ENCODE measurements at regions not wholly inside any gene's neighbourhood (a gene's known extent, or its start where the extent isn't known, plus 50 kb on each side); places are given as distances from the start of the nearest gene placed in this dataset.
"Not testable (repeated sequence)": the region's sequence is repeated elsewhere in the genome, so short reads cannot be mapped to it uniquely, and the experiment has no call there.

DNA sequence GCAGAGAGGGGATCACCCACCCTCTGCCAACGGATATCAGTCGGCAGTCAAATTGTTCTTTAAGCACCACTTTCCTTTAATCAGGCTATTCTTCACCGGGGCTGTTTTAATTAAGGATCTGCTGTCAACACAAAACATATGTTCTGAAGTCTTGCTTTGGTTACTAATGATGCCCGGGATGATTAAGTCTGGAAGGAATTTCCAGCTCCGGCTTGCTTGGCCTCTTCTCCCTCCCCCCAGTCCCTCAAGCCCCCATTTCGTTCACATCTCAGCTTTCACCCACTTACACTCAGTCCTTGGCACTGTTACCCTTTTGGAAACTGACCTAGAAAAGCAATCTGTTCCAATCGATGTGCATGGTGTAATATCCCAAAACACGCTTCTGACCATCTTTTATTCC lies 74.7 kb downstream of the MSX2 start:
- no peak for FAIRE-seq
- TF ChIP-seq, protein P1, sequence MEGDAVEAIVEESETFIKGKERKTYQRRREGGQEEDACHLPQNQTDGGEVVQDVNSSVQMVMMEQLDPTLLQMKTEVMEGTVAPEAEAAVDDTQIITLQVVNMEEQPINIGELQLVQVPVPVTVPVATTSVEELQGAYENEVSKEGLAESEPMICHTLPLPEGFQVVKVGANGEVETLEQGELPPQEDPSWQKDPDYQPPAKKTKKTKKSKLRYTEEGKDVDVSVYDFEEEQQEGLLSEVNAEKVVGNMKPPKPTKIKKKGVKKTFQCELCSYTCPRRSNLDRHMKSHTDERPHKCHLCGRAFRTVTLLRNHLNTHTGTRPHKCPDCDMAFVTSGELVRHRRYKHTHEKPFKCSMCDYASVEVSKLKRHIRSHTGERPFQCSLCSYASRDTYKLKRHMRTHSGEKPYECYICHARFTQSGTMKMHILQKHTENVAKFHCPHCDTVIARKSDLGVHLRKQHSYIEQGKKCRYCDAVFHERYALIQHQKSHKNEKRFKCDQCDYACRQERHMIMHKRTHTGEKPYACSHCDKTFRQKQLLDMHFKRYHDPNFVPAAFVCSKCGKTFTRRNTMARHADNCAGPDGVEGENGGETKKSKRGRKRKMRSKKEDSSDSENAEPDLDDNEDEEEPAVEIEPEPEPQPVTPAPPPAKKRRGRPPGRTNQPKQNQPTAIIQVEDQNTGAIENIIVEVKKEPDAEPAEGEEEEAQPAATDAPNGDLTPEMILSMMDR (IDR thresholded peaks at IDR 0.05; ENCODE audit: insufficient read depth, missing control alignments), result no peak

DNA sequence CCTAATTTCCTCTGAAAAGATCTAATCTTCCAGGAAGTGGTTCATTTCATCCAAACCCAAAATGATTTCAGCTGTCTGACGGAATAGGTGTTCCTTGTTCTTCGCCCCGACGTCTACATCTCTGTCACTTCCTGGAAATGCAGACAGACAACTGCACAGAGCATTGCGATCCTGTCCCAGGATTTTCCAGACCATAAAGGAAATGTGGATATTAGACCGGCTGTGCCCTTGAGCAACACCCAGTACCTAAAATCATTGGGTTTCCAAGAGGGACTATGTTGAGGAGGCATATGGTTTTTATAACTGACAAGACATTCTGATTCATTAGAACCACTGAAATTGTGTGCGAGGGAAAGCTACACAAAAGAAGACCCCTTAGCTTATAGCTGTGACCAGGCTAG lies 74.2 kb downstream of the MSX2 start:
- no peak for DNase-seq (ENCODE audit: insufficient read length, low spot score)
- no peak for FAIRE-seq
- TF ChIP-seq, protein P1 (IDR thresholded peaks at IDR 0.05; ENCODE audit: insufficient read depth, missing control alignments), result no peak

More for the DNA sequence above, 74.7 kb downstream of the MSX2 start:
- DNase-seq (ENCODE audit: insufficient read length, low spot score), result no peak

DNA sequence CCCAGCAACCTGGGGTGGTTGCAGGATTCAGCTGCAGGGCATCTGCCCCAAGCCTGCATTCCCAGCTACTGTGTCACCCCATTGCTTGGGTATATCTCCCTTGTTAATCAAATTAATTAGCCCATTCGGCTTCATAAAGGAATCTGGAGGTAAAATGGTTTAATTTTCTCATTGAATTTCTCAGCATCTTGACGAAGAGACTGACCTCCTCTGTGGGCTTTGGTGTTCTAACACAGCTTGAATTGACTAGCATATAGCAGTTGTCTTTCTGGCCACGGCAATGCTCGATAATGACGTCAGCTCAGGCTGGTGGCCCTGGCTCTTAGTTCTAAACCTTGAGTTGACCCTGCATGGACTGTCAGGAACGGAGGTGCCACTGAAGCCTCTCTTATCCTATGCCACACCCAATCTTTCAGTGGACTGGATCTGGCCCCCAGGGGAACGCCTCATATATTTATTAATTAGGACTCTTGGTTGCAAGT lies 72.4 kb downstream of the MSX2 start:
- TF ChIP-seq, protein P1 (IDR thresholded peaks at IDR 0.05; ENCODE audit: insufficient read depth, missing control alignments), result no peak
- no peak for DNase-seq (ENCODE audit: insufficient read length, low spot score)
- FAIRE-seq, result no peak

DNA sequence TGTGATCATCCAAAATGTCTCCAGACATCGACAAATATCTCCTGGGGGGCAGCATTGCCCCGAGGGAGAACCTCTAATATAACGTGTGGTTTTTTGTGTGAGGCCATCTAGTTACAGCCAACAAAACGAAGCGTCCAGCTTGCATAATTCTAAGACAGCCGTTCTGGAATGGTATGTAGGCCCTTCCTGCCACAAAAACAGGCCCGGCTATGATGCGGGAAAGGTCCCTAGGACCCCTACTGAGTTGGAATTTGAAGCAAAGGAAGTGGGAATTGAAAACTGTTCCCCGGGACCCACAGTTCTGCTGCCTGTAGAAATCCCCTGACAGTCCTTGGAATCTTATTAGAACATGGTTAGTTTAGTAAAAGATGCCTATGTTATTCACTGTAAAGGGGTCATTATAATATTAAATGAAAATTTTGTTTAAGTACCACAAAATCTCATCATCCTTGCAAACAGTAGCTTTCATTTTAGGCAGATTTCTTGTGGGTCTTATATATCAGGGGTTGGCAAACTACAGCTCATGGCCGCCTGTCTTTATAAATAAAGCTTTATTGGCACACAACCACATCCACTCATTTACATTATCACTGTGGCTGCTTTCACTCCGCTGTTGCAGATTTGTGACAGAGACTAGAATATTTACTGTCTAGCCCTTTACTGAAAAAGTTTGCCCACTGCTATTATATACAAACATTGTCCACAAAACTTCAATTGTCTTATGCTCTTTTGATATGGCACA lies 70.7 kb downstream of the MSX2 start:
- DNase-seq (ENCODE audit: insufficient read length, low spot score) (no peak), FAIRE-seq (no peak)
- TF ChIP-seq, protein P1 (IDR thresholded peaks at IDR 0.05; ENCODE audit: insufficient read depth, missing control alignments), result no peak

DNA sequence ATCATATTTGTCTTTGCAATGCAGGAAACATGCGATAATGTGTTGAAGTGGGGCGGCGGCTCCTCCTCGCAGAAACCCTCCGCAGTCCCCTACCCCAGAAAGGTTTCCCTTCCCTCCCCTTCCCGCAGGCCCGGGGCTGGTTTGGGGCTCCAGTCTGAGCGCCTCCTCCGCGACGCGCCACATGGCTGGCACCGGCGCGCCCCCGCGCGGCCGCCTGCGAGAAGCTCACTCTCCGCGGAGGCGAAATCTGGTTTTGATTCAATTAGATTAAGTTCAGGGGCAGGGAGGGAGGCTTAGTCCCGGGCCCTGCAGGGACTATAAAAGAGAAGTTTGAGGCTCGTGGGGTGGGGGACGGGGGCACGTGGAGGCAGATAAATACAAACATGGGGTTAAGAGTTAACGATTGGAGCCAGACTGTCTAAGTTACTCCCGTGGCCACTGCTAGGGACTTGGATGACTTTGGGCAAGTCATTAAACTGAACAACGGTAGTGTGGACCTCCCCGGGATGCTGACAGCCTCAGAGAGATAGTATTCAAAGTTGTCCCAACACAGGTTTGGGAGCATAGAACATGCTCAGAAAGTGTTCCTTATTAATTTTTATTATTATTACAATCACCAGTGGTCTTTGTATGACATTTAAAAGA lies 69.4 kb downstream of the MSX2 start:
- DNase-seq (ENCODE audit: insufficient read length, low spot score) (no peak), FAIRE-seq (no peak)
- TF ChIP-seq, protein P1 (IDR thresholded peaks at IDR 0.05; ENCODE audit: insufficient read depth, missing control alignments), result peak; percentile 85

DNA sequence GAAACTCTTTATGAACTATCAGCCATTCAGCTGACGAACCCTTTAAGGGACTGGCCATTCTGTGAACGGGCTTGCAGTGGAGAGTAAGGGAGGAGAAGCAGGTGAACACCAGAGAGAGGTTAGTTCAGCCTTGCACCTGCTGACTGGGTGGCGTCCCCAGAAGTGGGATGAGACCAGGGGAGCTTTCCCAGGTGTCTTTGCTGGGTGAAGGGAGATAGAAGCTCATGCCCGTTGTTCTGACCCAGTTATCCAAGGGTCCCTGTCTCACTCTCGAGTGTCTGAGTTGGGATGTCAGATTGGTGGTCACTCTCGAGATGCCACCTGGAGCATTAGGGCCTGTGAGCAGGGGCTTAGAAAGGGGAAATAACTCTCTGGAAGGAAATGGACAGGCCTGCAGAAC lies 68.7 kb downstream of the MSX2 start:
- DNase-seq (ENCODE audit: insufficient read length, low spot score) (no peak), FAIRE-seq (no peak)
- TF ChIP-seq, protein P1 (IDR thresholded peaks at IDR 0.05; ENCODE audit: insufficient read depth, missing control alignments), result no peak

DNA sequence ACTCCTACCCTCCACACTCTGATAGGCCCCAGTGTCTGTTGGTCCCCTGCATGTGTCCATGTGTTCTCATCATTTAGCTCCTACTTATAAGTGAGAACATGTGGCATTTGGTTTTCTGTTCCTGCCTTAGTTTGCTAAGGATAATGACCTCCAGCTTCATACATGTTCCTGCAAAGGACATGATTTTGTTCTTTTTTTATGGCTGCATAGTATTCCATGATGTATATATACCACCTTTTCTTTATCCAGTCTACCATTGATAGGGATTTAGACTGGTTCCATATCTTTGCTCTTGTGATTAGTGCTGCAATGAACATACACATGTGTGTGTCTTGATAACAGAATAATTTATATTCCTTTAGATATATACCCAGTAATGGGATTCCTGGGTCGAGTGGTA lies 67.9 kb downstream of the MSX2 start:
- not testable (repeated sequence) for DNase-seq (ENCODE audit: insufficient read length, low spot score); FAIRE-seq
